ENCODE measurements at regions not wholly inside any gene's neighbourhood (a gene's known extent, or its start where the extent isn't known, plus 50 kb on each side); places are given as distances from the start of the nearest gene placed in this dataset.

DNA sequence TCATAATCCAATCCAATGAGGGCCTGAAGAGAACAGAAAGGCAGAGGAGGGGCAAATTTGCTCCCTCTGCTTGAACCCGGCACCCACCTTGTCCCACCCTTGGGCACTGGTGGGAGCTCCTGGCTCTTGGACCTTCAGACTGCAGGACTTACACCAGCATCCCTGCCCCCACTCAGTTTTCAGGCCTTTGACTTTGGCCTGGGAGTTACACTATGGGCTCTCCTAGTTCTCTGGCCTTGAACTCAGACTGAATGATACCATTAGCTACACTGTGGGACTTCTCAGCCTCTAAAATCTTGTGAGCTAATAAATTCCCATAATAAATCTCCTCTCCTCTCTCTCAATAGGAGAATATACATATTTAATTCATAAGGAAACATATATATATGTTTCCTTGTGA, 114.4 kb downstream of the AHR start:
- TF ChIP-seq L3MBTL2 (conservative IDR thresholded peaks at IDR 0.05) (no peak), FOXA1 (IDR thresholded peaks at IDR 0.05) (no peak), SP1 (IDR thresholded peaks at IDR 0.05) (no peak), ELF4 (IDR thresholded peaks at IDR 0.05) (no peak), BHLHE40 (IDR thresholded peaks at IDR 0.05; ENCODE audit: borderline replicate concordance) (no peak), FOXK2 (IDR thresholded peaks at IDR 0.05) (no peak), TARDBP (IDR thresholded peaks at IDR 0.05) (no peak), SUZ12 (IDR thresholded peaks at IDR 0.05) (no peak), HDGF (IDR thresholded peaks at IDR 0.05; ENCODE audit: borderline replicate concordance) (no peak)
- TF ChIP-seq, protein P1, sequence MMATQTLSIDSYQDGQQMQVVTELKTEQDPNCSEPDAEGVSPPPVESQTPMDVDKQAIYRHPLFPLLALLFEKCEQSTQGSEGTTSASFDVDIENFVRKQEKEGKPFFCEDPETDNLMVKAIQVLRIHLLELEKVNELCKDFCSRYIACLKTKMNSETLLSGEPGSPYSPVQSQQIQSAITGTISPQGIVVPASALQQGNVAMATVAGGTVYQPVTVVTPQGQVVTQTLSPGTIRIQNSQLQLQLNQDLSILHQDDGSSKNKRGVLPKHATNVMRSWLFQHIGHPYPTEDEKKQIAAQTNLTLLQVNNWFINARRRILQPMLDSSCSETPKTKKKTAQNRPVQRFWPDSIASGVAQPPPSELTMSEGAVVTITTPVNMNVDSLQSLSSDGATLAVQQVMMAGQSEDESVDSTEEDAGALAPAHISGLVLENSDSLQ (IDR thresholded peaks at IDR 0.05), result no peak
